A549 (cell line): ENCODE measurements at regions not wholly inside any gene's neighbourhood (a gene's known extent, or its start where the extent isn't known, plus 50 kb on each side); places are given as distances from the start of the nearest gene placed in this dataset.

Experiments
- ATAC-seq, 2 experiments: fragments of 200-7000 bp in 1 of 2; fragments of >200 bp in 1 of 2; cut with Nextera tagmentation in 1 of 2; cut with Tn5 transposase in 1 of 2; 3 replicates each; pipeline versions ENCODE4 v1.8.0 to v1.9.1; 2018 to 2020; ENCODE audit warnings: mild to moderate bottlenecking in 1 of 2, moderate library complexity in 1 of 2
- CTCF ChIA-PET: fragments of 300-600 bp; sonication (Branson Sonifier 250); formaldehyde crosslinking; extraction: SDS; loops from one replicate; lab custom pipeline; 2021; ENCODE audit warnings: antibody characterized with exemption, inconsistent platforms; lab: Yijun Ruan, JAX
- POLR2A ChIA-PET: fragments of 350-600 bp; formaldehyde crosslinking; extraction: SDS; loops from one replicate; lab custom pipeline; 2021; ENCODE audit warnings: antibody characterized with exemption, inconsistent platforms; lab: Yijun Ruan, JAX
- DNase-seq, 2 experiments: peaks; one replicate each; pipeline versions ENCODE4 v3.0.0 to v3.0.0-alpha.2; 2011 to 2016; ENCODE audit warnings: low read depth in 1 of 2, low spot score in 1 of 2
- FAIRE-seq: peaks from 2 replicates; lab custom pipeline; 2011; peaks lifted over from hg19 to GRCh38; lab: Jason Lieb, UNC
- H3K27ac ChIP-seq, 2 experiments: fragments of >200 bp; sonication (Bioruptor Twin); formaldehyde crosslinking; 3 replicates each; pipeline ENCODE4 v1.5.1; 2016 to 2017
- H3K4me1 ChIP-seq: fragments of >200 bp; sonication (Bioruptor Twin); formaldehyde crosslinking; 3 replicates; pipeline ENCODE4 v1.6.1; 2016
- H3K4me2 ChIP-seq: fragments of >200 bp; sonication (Bioruptor Twin); formaldehyde crosslinking; 3 replicates; pipeline ENCODE4 v1.6.1; 2016
- H3K4me3 ChIP-seq: fragments of >200 bp; sonication (Bioruptor Twin); formaldehyde crosslinking; 3 replicates; pipeline ENCODE4 v1.5.1; 2016
- H3K9me3 ChIP-seq: fragments of >200 bp; sonication (Bioruptor Twin); formaldehyde crosslinking; 3 replicates; pipeline ENCODE4 v1.6.1; 2016
- ATOH8 ChIP-seq: fragments of 250-450 bp; sonication (Bioruptor Pico); IDR thresholded peaks from 2 replicates; pipeline ENCODE4 v1.5.0; 2020; ENCODE audit warnings: low read depth, mild to moderate bottlenecking, moderate library complexity
- BHLHE40 ChIP-seq: IDR thresholded peaks from 2 replicates; pipeline ENCODE4 v1.6.1; 2012; ENCODE audit warnings: low read depth, low read length, inconsistent platforms
- CBX2 ChIP-seq: fragments of 200-600 bp; sonication (generic); IDR thresholded peaks from 2 replicates; pipeline ENCODE4 v1.6.1; 2016; ENCODE audit warnings: low read depth, mild to moderate bottlenecking, borderline replicate concordance
- EHMT2 ChIP-seq: fragments of 200-600 bp; sonication (generic); IDR thresholded peaks from 2 replicates; pipeline ENCODE4 v1.6.1; 2016; ENCODE audit warnings: antibody characterized with exemption, low read depth, mild to moderate bottlenecking, moderate library complexity
- ELK1 ChIP-seq: fragments of 150-350 bp; IDR thresholded peaks from 2 replicates; pipeline ENCODE4 v1.6.1; 2014; ENCODE audit warnings: low read depth, mild to moderate bottlenecking, low read length
- EP300 ChIP-seq, 2 experiments: fragments of >200 bp; sonication (Bioruptor Twin); formaldehyde crosslinking; IDR thresholded peaks; 2 replicates in 1 of 2; 3 replicates in 1 of 2; pipeline ENCODE4 v1.6.1; 2016 to 2017
- ESRRA ChIP-seq: fragments of 150-350 bp; IDR thresholded peaks from 2 replicates; pipeline ENCODE4 v1.6.1; 2014; ENCODE audit warnings: mild to moderate bottlenecking, low read length, borderline replicate concordance
- FOSL2 ChIP-seq, 2 experiments: fragments of 450-650 bp in 1 of 2; fragments of >200 bp in 1 of 2; sonication (Bioruptor Twin) in 1 of 2; formaldehyde crosslinking; IDR thresholded peaks; 2 replicates each; pipeline versions ENCODE4 v1.5.0 to v1.6.1; 2016 to 2020; ENCODE audit warnings: mild to moderate bottlenecking in 1 of 2, moderate library complexity in 1 of 2
- FOXS1 ChIP-seq: fragments of 250-450 bp; sonication (Bioruptor Pico); IDR thresholded peaks from 2 replicates; pipeline ENCODE4 v1.5.0; 2020; ENCODE audit warnings: mild to moderate bottlenecking, moderate library complexity
- GATA3 ChIP-seq: IDR thresholded peaks from 2 replicates; pipeline ENCODE4 v1.6.1; 2012; ENCODE audit warnings: borderline replicate concordance
- HDAC2 ChIP-seq: fragments of 200-600 bp; sonication (generic); IDR thresholded peaks from 2 replicates; pipeline ENCODE4 v1.6.1; 2016
- JUNB ChIP-seq: fragments of >200 bp; sonication (Bioruptor Twin); formaldehyde crosslinking; IDR thresholded peaks from 2 replicates; pipeline ENCODE4 v1.6.1; 2016
- MYC ChIP-seq: IDR thresholded peaks from 2 replicates; pipeline ENCODE4 v1.6.1; 2012; ENCODE audit warnings: mild to moderate bottlenecking, inconsistent platforms, low read length, improper control_type of control experiment, borderline replicate concordance
- PHF8 ChIP-seq: fragments of 200-600 bp; sonication (generic); IDR thresholded peaks from 2 replicates; pipeline ENCODE4 v1.6.1; 2016; ENCODE audit warnings: low read depth, mild to moderate bottlenecking, antibody characterized with exemption, moderate library complexity, borderline replicate concordance
- POLR2A ChIP-seq: IDR thresholded peaks from 2 replicates; pipeline ENCODE4 v1.6.1; 2012; ENCODE audit warnings: mild to moderate bottlenecking, low read length
- POLR2AphosphoS2 ChIP-seq: conservative IDR thresholded peaks from 2 replicates; pipeline ENCODE4 v1.6.1; 2012; ENCODE audit warnings: low read length, improper control_type of control experiment, inconsistent platforms
- RAD21 ChIP-seq, 2 experiments: fragments of >200 bp in 1 of 2; sonication (Bioruptor Twin) in 1 of 2; formaldehyde crosslinking in 1 of 2; IDR thresholded peaks in 1 of 2; conservative IDR thresholded peaks in 1 of 2; 2 replicates in 1 of 2; 3 replicates in 1 of 2; pipeline ENCODE4 v1.6.1; 2012 to 2018; ENCODE audit warnings: inconsistent platforms in 1 of 2
- RCOR1 ChIP-seq: fragments of 150-350 bp; IDR thresholded peaks from 2 replicates; pipeline ENCODE4 v1.6.1; 2014; ENCODE audit warnings: antibody characterized with exemption, low read length, low read depth
- REST ChIP-seq: fragments of 200-600 bp; sonication (generic); IDR thresholded peaks from 2 replicates; pipeline ENCODE4 v1.6.1; 2016; ENCODE audit warnings: antibody characterized with exemption, mild to moderate bottlenecking, moderate library complexity
- RFX5 ChIP-seq: fragments of 450-650 bp; IDR thresholded peaks from 2 replicates; pipeline ENCODE4 v1.7.1; 2014; ENCODE audit warnings: antibody characterized with exemption, mild to moderate bottlenecking, moderate library complexity
- RNF2 ChIP-seq: fragments of 200-600 bp; sonication (generic); IDR thresholded peaks from 2 replicates; pipeline ENCODE4 v1.6.1; 2016; ENCODE audit warnings: low read depth, mild to moderate bottlenecking, antibody characterized with exemption, moderate library complexity, borderline replicate concordance
- SMC3 ChIP-seq: fragments of >200 bp; sonication (Bioruptor Twin); formaldehyde crosslinking; IDR thresholded peaks from 3 replicates; pipeline ENCODE4 v1.6.1; 2018; ENCODE audit warnings: inconsistent platforms
- TP53 ChIP-seq: fragments of 250-450 bp; sonication (Bioruptor Pico); IDR thresholded peaks from 2 replicates; pipeline ENCODE4 v1.5.0; 2021; ENCODE audit warnings: mild to moderate bottlenecking, moderate library complexity
- ZC3H11A ChIP-seq: fragments of 450-650 bp; IDR thresholded peaks from 2 replicates; pipeline ENCODE4 v1.6.1; 2014; ENCODE audit warnings: antibody characterized with exemption, mild to moderate bottlenecking
- ZNF302 ChIP-seq: fragments of 250-450 bp; sonication (Bioruptor Pico); IDR thresholded peaks from 2 replicates; pipeline ENCODE4 v1.9.0; 2021; ENCODE audit warnings: inconsistent platforms, mild to moderate bottlenecking, moderate library complexity
- WGBS: methylation state at CpG from one replicate; pipeline ENCODE4 v1.1.6; 2017; ENCODE audit errors: missing lambda C conversion rate; 5-methylcytosine and 5-hydroxymethylcytosine counted together

- ATAC-seq: no peak
- no peak for TF ChIP-seq RFX5
- TF ChIP-seq HDAC2: no peak
- no peak for TF ChIP-seq PHF8
- TF ChIP-seq JUNB: no peak
- no peak for TF ChIP-seq BHLHE40
- Histone ChIP-seq H3K4me3 (no peak overlapping the region), H3K9me3 (no peaks in the 10 kb centered on the region), H3K27ac (peak overlapping the region in 1 of 2 experiments; percentile 64; a peak in 2 of 6 replicates), H3K4me1 (peaks cover 9% of the 10 kb centered on the region; the same call in 2 of the 3 replicates), H3K4me2 (no peak overlapping the region)
- DNase-seq: no peak
- WGBS: 89% methylated on average over 8 of the region's 8 CpGs
- CTCF ChIA-PET: interaction anchor here (0.6 to 1.6 kb wide), 4 partner anchors 21 to 518 kb away, joined by 3 to 5 read pairs (median 4); no protein-coding TSS in a partner anchor
- POLR2A ChIA-PET: no interaction called here
- FAIRE-seq: no peak
Observed at GRCh38 chr15:70246623-70247220, 149.0 kb upstream of the TLE3 start.

- H3K4me3 ChIP-seq: no peak overlapping the region
- FAIRE-seq: no peak
- TF ChIP-seq SMC3 (no peak), EP300 (IDR thresholded peaks at IDR 0.05) (no peak), ESRRA (peak; percentile 75; the same call in 1 of the 2 replicates), RCOR1 (no peak), PHF8 (no peak), TP53 (no peak), ELK1 (no peak), RAD21 (conservative IDR thresholded peaks at IDR 0.05 in 1 of 2, IDR thresholded peaks at IDR 0.05 in 1 of 2) (no peak), RNF2 (no peak), HDAC2 (no peak), POLR2AphosphoS2 (no peak), POLR2A (no peak), FOXS1 (CRISPR knock-in tag) (no peak), ATOH8 (CRISPR knock-in tag) (no peak), FOSL2 (IDR thresholded peaks at IDR 0.05) (no peak), FOSL2 (CRISPR knock-in tag; IDR thresholded peaks at IDR 0.05) (peak; percentile 48), EHMT2 (no peak)
- TF ChIP-seq, all 56 proteins: peak for 2
- WGBS: 81% methylated on average over 12 of the region's 12 CpGs
- peak overlapping the region in 1 of 2 experiments; percentile 64; a peak in 4 of 6 replicates for H3K27ac ChIP-seq
- peak; percentile 55 to 56; a peak in 4 of 6 replicates for ATAC-seq
- H3K9me3 ChIP-seq: no peaks in the 10 kb centered on the region
- DNase-seq: peak in 1 of 2 experiments; percentile 62
- CTCF ChIA-PET: interaction anchor here (1.3 to 1.6 kb wide), 2 partner anchors 145 to 242 kb away, joined by 3 to 5 read pairs; no protein-coding TSS in a partner anchor
- POLR2A ChIA-PET: no interaction called here
- peaks cover 9% of the 10 kb centered on the region; the same call in 2 of the 3 replicates for H3K4me1 ChIP-seq
- no peak overlapping the region for H3K4me2 ChIP-seq
Observed at GRCh38 chr15:70245932-70246622, 148.4 kb upstream of the TLE3 start.

- ChIA-PET CTCF (interaction anchor here (1.8 kb wide), 1 partner anchor 8 kb away, joined by 4 read pairs; no protein-coding TSS in a partner anchor), POLR2A (no interaction called here)
- Histone ChIP-seq H3K4me1 (peaks cover 9% of the 10 kb centered on the region; the same call in 2 of the 3 replicates), H3K9me3 (no peaks in the 10 kb centered on the region), H3K4me2 (no peak overlapping the region), H3K27ac (no peak overlapping the region), H3K4me3 (no peak overlapping the region)
- TF ChIP-seq JUNB (no peak), ATOH8 (CRISPR knock-in tag) (no peak), REST (no peak), CBX2 (no peak), MYC (no peak), ZC3H11A (no peak), RNF2 (no peak), RCOR1 (no peak), GATA3 (no peak), ZNF302 (no peak)
- FAIRE-seq: peak; percentile 63
- WGBS: 89% methylated on average over 9 of the region's 9 CpGs
- ATAC-seq: no peak
- no peak for DNase-seq
Observed at GRCh38 chr15:70244978-70245542, 147.3 kb upstream of the TLE3 start.
